GM19240 (cell line): ENCODE measurements at regions not wholly inside any gene's neighbourhood (a gene's known extent, or its start where the extent isn't known, plus 50 kb on each side); places are given as distances from the start of the nearest gene placed in this dataset.
"Not testable (repeated sequence)": the region's sequence is repeated elsewhere in the genome, so short reads cannot be mapped to it uniquely, and the experiment has no call there.

ENCODE experiments used
- DNase-seq: peaks from one replicate; pipeline ENCODE4 v3.0.0; 2011; ENCODE audit warnings: low spot score; ENCODE audit not compliant: insufficient read length

- DNase-seq = no peak
Observed at GRCh38 chr13:109401891-109402290, 384.5 kb downstream of the IRS2 start.

GRCh38 chr13:109401307-109401706 is 385.1 kb downstream of the IRS2 start:
- no peak for DNase-seq

- no peak for DNase-seq
Observed at GRCh38 chr13:109400624-109401257, 385.6 kb downstream of the IRS2 start.

GRCh38 chr13:109400209-109400608 is 386.2 kb downstream of the IRS2 start:
- DNase-seq = no peak

- not testable (repeated sequence) for DNase-seq
Observed at GRCh38 chr13:109398071-109398470, 388.3 kb downstream of the IRS2 start.

GRCh38 chr13:109397285-109397684 is 389.1 kb downstream of the IRS2 start:
- DNase-seq = no peak

- DNase-seq = no peak
Observed at GRCh38 chr13:109396266-109396665, 390.1 kb downstream of the IRS2 start.

- no peak for DNase-seq
Observed at GRCh38 chr13:109395014-109395413, 391.4 kb downstream of the IRS2 start.

GRCh38 chr13:109394311-109394988 is 391.9 kb downstream of the IRS2 start:
- DNase-seq = no peak

- no peak for DNase-seq
Observed at GRCh38 chr13:109393045-109393444, 393.3 kb downstream of the IRS2 start.

- DNase-seq = no peak
Observed at GRCh38 chr13:109390391-109390790, 396.0 kb downstream of the IRS2 start.

- DNase-seq = no peak
Observed at GRCh38 chr13:109389892-109390345, 396.5 kb downstream of the IRS2 start.

- no peak for DNase-seq
Observed at GRCh38 chr13:109389456-109389855, 396.9 kb downstream of the IRS2 start.

GRCh38 chr13:109387471-109387870 is 398.9 kb downstream of the IRS2 start:
- no peak for DNase-seq

- no peak for DNase-seq
Observed at GRCh38 chr13:109385242-109385560, 401.2 kb downstream of the IRS2 start.

GRCh38 chr13:109384491-109385241 is 401.7 kb downstream of the IRS2 start:
- no peak for DNase-seq

GRCh38 chr13:109383683-109384082 is 402.7 kb downstream of the IRS2 start:
- DNase-seq = no peak

GRCh38 chr13:109381546-109382180 is 404.7 kb downstream of the IRS2 start:
- no peak for DNase-seq

GRCh38 chr13:109380457-109380856 is 405.9 kb downstream of the IRS2 start:
- no peak for DNase-seq

GRCh38 chr13:109379930-109380329 is 406.5 kb downstream of the IRS2 start:
- no peak for DNase-seq

GRCh38 chr13:109376936-109377335 is 409.4 kb downstream of the IRS2 start:
- DNase-seq = no peak

GRCh38 chr13:109374609-109375200 is 411.7 kb downstream of the IRS2 start:
- DNase-seq = no peak
